ENCODE measurements at regions not wholly inside any gene's neighbourhood (a gene's known extent, or its start where the extent isn't known, plus 50 kb on each side); places are given as distances from the start of the nearest gene placed in this dataset.

DNA sequence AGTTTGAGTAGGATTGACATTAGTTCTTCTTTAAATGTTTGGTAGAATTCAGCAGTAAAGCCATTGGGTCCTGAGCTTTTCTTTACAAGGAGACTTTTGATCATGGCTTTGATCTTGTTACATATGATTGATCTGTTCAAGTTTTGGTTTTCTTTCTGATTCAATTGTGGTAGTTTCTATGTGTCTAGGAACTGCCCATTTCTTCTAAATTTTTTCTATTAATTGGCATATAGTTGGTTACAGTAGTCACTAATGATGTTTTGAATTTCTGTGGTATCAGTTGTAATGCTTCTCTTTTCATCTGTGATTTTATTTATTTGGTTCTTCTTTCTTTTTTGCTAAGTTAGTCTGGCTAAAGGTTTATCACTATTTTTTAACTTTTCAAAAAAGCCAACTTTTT, 73.3 kb upstream of the DLGAP1 start:
- TF ChIP-seq SMC3 (IDR thresholded peaks at IDR 0.05) (no peak), POLR2AphosphoS2 (conservative IDR thresholded peaks at IDR 0.05; ENCODE audit: low read length) (no peak), JUNB (IDR thresholded peaks at IDR 0.05) (no peak), EHMT2 (IDR thresholded peaks at IDR 0.05; ENCODE audit: low read depth) (no peak), PHF8 (IDR thresholded peaks at IDR 0.05; ENCODE audit: borderline replicate concordance, low read depth) (no peak), TP53 (CRISPR knock-in tag; IDR thresholded peaks at IDR 0.05) (no peak), MAFK (IDR thresholded peaks at IDR 0.05; ENCODE audit: partially characterized antibody) (no peak), FOSL2 (IDR thresholded peaks at IDR 0.05) (no peak), FOSL2 (CRISPR knock-in tag; IDR thresholded peaks at IDR 0.05) (no peak), EP300 (IDR thresholded peaks at IDR 0.05) (no peak)
- TF ChIP-seq, protein P1, sequence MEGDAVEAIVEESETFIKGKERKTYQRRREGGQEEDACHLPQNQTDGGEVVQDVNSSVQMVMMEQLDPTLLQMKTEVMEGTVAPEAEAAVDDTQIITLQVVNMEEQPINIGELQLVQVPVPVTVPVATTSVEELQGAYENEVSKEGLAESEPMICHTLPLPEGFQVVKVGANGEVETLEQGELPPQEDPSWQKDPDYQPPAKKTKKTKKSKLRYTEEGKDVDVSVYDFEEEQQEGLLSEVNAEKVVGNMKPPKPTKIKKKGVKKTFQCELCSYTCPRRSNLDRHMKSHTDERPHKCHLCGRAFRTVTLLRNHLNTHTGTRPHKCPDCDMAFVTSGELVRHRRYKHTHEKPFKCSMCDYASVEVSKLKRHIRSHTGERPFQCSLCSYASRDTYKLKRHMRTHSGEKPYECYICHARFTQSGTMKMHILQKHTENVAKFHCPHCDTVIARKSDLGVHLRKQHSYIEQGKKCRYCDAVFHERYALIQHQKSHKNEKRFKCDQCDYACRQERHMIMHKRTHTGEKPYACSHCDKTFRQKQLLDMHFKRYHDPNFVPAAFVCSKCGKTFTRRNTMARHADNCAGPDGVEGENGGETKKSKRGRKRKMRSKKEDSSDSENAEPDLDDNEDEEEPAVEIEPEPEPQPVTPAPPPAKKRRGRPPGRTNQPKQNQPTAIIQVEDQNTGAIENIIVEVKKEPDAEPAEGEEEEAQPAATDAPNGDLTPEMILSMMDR (IDR thresholded peaks at IDR 0.05), result no peak
- TF ChIP-seq, protein P2, sequence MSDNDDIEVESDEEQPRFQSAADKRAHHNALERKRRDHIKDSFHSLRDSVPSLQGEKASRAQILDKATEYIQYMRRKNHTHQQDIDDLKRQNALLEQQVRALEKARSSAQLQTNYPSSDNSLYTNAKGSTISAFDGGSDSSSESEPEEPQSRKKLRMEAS (IDR thresholded peaks at IDR 0.05), result no peak
- TF ChIP-seq, protein P3, sequence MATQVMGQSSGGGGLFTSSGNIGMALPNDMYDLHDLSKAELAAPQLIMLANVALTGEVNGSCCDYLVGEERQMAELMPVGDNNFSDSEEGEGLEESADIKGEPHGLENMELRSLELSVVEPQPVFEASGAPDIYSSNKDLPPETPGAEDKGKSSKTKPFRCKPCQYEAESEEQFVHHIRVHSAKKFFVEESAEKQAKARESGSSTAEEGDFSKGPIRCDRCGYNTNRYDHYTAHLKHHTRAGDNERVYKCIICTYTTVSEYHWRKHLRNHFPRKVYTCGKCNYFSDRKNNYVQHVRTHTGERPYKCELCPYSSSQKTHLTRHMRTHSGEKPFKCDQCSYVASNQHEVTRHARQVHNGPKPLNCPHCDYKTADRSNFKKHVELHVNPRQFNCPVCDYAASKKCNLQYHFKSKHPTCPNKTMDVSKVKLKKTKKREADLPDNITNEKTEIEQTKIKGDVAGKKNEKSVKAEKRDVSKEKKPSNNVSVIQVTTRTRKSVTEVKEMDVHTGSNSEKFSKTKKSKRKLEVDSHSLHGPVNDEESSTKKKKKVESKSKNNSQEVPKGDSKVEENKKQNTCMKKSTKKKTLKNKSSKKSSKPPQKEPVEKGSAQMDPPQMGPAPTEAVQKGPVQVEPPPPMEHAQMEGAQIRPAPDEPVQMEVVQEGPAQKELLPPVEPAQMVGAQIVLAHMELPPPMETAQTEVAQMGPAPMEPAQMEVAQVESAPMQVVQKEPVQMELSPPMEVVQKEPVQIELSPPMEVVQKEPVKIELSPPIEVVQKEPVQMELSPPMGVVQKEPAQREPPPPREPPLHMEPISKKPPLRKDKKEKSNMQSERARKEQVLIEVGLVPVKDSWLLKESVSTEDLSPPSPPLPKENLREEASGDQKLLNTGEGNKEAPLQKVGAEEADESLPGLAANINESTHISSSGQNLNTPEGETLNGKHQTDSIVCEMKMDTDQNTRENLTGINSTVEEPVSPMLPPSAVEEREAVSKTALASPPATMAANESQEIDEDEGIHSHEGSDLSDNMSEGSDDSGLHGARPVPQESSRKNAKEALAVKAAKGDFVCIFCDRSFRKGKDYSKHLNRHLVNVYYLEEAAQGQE (IDR thresholded peaks at IDR 0.05), result no peak
- TF ChIP-seq, protein P4, sequence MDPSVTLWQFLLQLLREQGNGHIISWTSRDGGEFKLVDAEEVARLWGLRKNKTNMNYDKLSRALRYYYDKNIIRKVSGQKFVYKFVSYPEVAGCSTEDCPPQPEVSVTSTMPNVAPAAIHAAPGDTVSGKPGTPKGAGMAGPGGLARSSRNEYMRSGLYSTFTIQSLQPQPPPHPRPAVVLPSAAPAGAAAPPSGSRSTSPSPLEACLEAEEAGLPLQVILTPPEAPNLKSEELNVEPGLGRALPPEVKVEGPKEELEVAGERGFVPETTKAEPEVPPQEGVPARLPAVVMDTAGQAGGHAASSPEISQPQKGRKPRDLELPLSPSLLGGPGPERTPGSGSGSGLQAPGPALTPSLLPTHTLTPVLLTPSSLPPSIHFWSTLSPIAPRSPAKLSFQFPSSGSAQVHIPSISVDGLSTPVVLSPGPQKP (IDR thresholded peaks at IDR 0.05; ENCODE audit: low read depth, low read length), result no peak

Data from A549 (cell line).